GM06990 (cell line): ENCODE measurements at regions not wholly inside any gene's neighbourhood (a gene's known extent, or its start where the extent isn't known, plus 50 kb on each side); places are given as distances from the start of the nearest gene placed in this dataset.

Experiments
- DNase-seq: peaks from one replicate; pipeline ENCODE4 v3.0.0-alpha.2; 2011; ENCODE audit not compliant: insufficient read length; ENCODE audit errors: extremely low read depth
- H3K27me3 ChIP-seq: replicated peaks from 2 replicates; pipeline ENCODE4 v1.6.0; 2011; ENCODE audit warnings: low read length; ENCODE audit not compliant: control insufficient read depth, insufficient read depth
- H3K36me3 ChIP-seq: 2 replicates; pipeline ENCODE4 v1.5.1; 2011; ENCODE audit warnings: low read length; ENCODE audit not compliant: control insufficient read depth, insufficient read depth
- H3K4me3 ChIP-seq: replicated peaks from 2 replicates; pipeline ENCODE4 v1.5.1; 2011; ENCODE audit warnings: low read depth, mild to moderate bottlenecking, control low read depth, low read length
- CTCF ChIP-seq: IDR thresholded peaks from 2 replicates; pipeline ENCODE4 v1.5.1; 2011; ENCODE audit warnings: low read length, control low read depth, mild to moderate bottlenecking, inconsistent platforms; ENCODE audit not compliant: insufficient read depth, poor library complexity, severe bottlenecking

GRCh38 chr4:136873555-136873954 is 658.7 kb downstream of the PCDH18 start:
- Histone ChIP-seq H3K27me3 (no peaks in the 10 kb centered on the region), H3K36me3 (no peaks in the 10 kb centered on the region)
- no peak for TF ChIP-seq CTCF

GRCh38 chr4:136867465-136867864 is 664.8 kb downstream of the PCDH18 start:
- Histone ChIP-seq H3K36me3 (no peaks in the 10 kb centered on the region), H3K4me3 (no peak overlapping the region), H3K27me3 (no peaks in the 10 kb centered on the region)
- no peak for TF ChIP-seq CTCF
- no peak for DNase-seq

More at GRCh38 chr4:136873555-136873954, 658.7 kb downstream of the PCDH18 start:
- DNase-seq = no peak
- H3K4me3 ChIP-seq = no peak overlapping the region

GRCh38 chr4:136865526-136865925 is 666.8 kb downstream of the PCDH18 start:
- H3K27me3 ChIP-seq = no peaks in the 10 kb centered on the region
- no peak for TF ChIP-seq CTCF
- H3K4me3 ChIP-seq = no peak overlapping the region
- no peak for DNase-seq
- H3K36me3 ChIP-seq = no peaks in the 10 kb centered on the region

GRCh38 chr4:136864604-136865185 is 667.6 kb downstream of the PCDH18 start:
- DNase-seq = no peak
- H3K36me3 ChIP-seq = no peaks in the 10 kb centered on the region
- TF ChIP-seq CTCF = peak; percentile 60
- no peak overlapping the region for H3K4me3 ChIP-seq
- H3K27me3 ChIP-seq = no peaks in the 10 kb centered on the region

- Histone ChIP-seq H3K36me3 (no peaks in the 10 kb centered on the region), H3K27me3 (no peaks in the 10 kb centered on the region), H3K4me3 (no peak overlapping the region)
- DNase-seq = no peak
- TF ChIP-seq CTCF = no peak
Measured at GRCh38 chr4:136863756-136864155, 668.5 kb downstream of the PCDH18 start.

- Histone ChIP-seq H3K36me3 (no peaks in the 10 kb centered on the region), H3K4me3 (no peak overlapping the region), H3K27me3 (no peaks in the 10 kb centered on the region)
- no peak for TF ChIP-seq CTCF
- DNase-seq = no peak
Measured at GRCh38 chr4:136862653-136863052, 669.6 kb downstream of the PCDH18 start.
